OCI-LY7 (cell line): ENCODE measurements at regions not wholly inside any gene's neighbourhood (a gene's known extent, or its start where the extent isn't known, plus 50 kb on each side); places are given as distances from the start of the nearest gene placed in this dataset.

ENCODE experiments used
- EZH2phosphoT487 ChIP-seq: fragments of 200-600 bp; sonication (generic); IDR thresholded peaks from 2 replicates; pipeline ENCODE4 v1.6.1; 2018; ENCODE audit warnings: low read depth, borderline replicate concordance, mild to moderate bottlenecking, mixed run types, antibody characterized with exemption, low read length, moderate library complexity, mixed read lengths
- TF ChIP-seq, protein P1 (sequence below): fragments of 200-600 bp; sonication (generic); conservative IDR thresholded peaks from 2 replicates; pipeline ENCODE4 v1.5.1; 2014; ENCODE audit warnings: mild to moderate bottlenecking, antibody characterized with exemption, low read length, moderate library complexity, mixed read lengths

DNA sequence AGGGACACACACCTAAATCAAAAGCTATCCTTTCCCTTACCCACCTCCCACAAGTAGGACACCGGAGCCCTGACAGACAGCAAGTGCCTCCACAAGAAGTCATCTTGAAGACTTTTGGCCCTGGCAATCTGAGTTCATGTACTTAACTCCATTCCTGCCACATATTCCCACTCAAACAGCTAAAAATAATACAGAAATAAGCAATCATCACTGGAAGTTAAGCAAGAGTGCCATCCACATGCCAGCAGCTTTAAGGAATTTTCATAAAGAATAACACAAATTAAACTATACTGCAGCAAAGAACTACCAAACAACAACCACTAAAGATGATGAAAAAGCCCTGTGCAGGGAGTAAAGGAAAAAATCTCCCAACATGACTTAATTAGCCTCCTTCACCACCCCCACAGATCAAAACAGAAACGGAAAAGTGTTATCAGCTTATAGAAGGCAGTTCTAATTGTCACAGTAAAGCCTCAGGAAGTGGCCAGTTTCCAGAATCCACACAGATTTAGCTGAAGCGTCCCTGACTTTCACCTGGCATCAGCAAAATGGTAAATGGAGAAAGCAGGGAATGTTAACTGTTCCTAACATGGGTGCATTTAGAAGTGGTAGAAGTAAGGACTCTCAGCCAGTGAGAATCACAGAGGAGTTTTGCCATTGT, 343.9 kb downstream of the TBC1D4 start:
- TF ChIP-seq, protein P1, sequence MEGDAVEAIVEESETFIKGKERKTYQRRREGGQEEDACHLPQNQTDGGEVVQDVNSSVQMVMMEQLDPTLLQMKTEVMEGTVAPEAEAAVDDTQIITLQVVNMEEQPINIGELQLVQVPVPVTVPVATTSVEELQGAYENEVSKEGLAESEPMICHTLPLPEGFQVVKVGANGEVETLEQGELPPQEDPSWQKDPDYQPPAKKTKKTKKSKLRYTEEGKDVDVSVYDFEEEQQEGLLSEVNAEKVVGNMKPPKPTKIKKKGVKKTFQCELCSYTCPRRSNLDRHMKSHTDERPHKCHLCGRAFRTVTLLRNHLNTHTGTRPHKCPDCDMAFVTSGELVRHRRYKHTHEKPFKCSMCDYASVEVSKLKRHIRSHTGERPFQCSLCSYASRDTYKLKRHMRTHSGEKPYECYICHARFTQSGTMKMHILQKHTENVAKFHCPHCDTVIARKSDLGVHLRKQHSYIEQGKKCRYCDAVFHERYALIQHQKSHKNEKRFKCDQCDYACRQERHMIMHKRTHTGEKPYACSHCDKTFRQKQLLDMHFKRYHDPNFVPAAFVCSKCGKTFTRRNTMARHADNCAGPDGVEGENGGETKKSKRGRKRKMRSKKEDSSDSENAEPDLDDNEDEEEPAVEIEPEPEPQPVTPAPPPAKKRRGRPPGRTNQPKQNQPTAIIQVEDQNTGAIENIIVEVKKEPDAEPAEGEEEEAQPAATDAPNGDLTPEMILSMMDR, result no peak
- TF ChIP-seq EZH2phosphoT487, result no peak
